ENCODE measurements at regions not wholly inside any gene's neighbourhood (a gene's known extent, or its start where the extent isn't known, plus 50 kb on each side); places are given as distances from the start of the nearest gene placed in this dataset.

DNA sequence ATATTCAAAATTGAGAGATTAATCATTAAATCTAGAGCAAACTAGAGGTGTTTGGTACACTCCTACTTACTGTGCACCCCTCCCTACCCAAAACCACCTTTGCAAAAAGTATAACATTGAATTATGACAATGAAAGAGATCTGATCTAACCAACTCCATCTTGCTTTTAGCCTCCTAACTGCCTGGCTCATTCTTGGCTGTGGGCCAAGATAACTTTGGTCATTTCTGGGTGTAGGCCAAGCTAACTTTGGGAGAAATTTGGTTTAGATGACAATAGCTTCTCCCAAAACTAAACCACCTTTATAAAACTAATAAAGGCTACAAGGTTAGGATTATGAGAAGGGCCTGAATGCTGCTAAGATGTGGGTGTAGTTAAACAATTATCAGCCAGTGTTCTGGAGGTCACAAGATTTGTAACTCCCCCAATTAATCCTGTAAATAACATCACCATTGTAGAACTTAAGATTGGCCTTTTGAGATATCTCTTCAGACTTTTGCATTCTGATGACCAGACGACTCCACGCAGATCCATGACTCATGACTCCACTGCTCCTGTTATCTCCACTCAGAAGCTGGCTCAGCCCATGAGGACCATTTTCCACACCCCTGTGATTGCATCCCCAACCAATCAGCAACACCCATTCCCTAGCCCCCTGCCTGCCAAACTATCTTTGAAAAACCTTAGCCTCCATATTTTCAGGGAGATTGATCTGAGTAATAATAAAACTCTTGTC, 160.2 kb downstream of the FBXO15 start:
- 88 to 90% methylated on average over 2 of the region's 2 CpGs for whole genome bisulfite sequencing, 2 donors (ENCODE audit: low coverage in 1 of 2)
- Histone ChIP-seq H3K27ac (no peak overlapping the region), H3K36me3 (no peaks in the 10 kb centered on the region), H3K27me3 (no peaks in the 10 kb centered on the region), H3K4me3 (no peak overlapping the region), H3K4me1 (no peaks in the 10 kb centered on the region), H3K9me3 (no peaks in the 10 kb centered on the region)
- no peak for ATAC-seq
- TF ChIP-seq, protein P1, sequence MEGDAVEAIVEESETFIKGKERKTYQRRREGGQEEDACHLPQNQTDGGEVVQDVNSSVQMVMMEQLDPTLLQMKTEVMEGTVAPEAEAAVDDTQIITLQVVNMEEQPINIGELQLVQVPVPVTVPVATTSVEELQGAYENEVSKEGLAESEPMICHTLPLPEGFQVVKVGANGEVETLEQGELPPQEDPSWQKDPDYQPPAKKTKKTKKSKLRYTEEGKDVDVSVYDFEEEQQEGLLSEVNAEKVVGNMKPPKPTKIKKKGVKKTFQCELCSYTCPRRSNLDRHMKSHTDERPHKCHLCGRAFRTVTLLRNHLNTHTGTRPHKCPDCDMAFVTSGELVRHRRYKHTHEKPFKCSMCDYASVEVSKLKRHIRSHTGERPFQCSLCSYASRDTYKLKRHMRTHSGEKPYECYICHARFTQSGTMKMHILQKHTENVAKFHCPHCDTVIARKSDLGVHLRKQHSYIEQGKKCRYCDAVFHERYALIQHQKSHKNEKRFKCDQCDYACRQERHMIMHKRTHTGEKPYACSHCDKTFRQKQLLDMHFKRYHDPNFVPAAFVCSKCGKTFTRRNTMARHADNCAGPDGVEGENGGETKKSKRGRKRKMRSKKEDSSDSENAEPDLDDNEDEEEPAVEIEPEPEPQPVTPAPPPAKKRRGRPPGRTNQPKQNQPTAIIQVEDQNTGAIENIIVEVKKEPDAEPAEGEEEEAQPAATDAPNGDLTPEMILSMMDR (IDR thresholded peaks at IDR 0.05) = no peak
- TF ChIP-seq POLR2A (IDR thresholded peaks at IDR 0.05) (no peak), POLR2AphosphoS5 (IDR thresholded peaks at IDR 0.05) (no peak), EP300 (IDR thresholded peaks at IDR 0.05) (no peak)

GRCh38 chr18:73986711-73987110, 160.9 kb downstream of the FBXO15 start:
- Histone ChIP-seq H3K9me3 (no peaks in the 10 kb centered on the region), H3K36me3 (no peaks in the 10 kb centered on the region), H3K4me1 (no peaks in the 10 kb centered on the region), H3K27me3 (no peaks in the 10 kb centered on the region), H3K27ac (no peak overlapping the region), H3K4me3 (no peak overlapping the region)
- no peak for TF ChIP-seq EP300 (IDR thresholded peaks at IDR 0.05)
- TF ChIP-seq POLR2A (IDR thresholded peaks at IDR 0.05) = no peak
- TF ChIP-seq, protein P1 (IDR thresholded peaks at IDR 0.05) = no peak
- TF ChIP-seq POLR2AphosphoS5 (IDR thresholded peaks at IDR 0.05) = no peak
- 45 to 48% methylated on average over 3 of the region's 3 CpGs for WGBS, 2 donors (ENCODE audit: low coverage in 1 of 2)
- ATAC-seq = no peak

DNA sequence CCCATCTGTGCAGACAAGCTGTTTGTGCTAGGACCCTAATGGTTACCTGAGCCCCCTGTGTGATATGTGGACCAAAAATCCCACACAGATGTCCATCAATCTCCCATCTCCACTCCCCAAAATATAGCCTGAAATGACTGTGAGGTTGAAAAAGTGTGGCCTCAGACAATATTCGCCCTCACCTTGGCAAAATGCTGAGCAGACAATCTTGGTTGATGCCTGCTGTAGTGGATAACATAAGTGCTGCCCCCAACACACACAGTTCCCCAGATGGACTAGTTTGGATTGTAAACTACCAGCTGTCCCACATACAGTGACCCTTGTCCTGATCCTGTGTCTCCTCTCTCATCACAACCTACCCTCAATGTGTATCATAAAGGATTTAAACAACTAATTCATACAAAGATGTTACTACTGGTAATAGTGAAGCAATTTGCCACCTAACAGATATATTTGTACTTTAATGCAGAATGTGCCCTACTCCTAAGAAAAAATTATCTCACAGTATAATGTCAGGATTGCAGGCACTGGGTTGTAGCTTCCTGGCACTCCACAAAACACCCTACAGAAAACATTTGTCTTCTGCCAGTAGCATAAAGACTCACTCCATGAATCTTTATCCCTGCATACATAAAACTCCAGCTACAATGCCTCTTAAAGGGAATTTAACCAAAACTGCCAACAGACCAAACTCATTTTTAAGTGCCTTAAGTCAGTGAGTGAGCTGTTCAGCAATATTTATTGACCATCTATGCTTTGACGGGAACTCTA, 161.6 kb downstream of the FBXO15 start:
- TF ChIP-seq POLR2AphosphoS5 (IDR thresholded peaks at IDR 0.05) (no peak), EP300 (IDR thresholded peaks at IDR 0.05) (no peak), POLR2A (IDR thresholded peaks at IDR 0.05) (no peak)
- TF ChIP-seq, protein P1 (IDR thresholded peaks at IDR 0.05) = no peak

GRCh38 chr18:73983970-73984369, 163.7 kb downstream of the FBXO15 start:
- WGBS, 2 donors (ENCODE audit: low coverage in 1 of 2) = 62 to 81% methylated on average over 5 of the region's 6 CpGs
- TF ChIP-seq EP300 (IDR thresholded peaks at IDR 0.05) (no peak), POLR2A (IDR thresholded peaks at IDR 0.05) (no peak), POLR2AphosphoS5 (IDR thresholded peaks at IDR 0.05) (no peak)
- Histone ChIP-seq H3K4me1 (no peaks in the 10 kb centered on the region), H3K36me3 (no peaks in the 10 kb centered on the region), H3K27me3 (no peaks in the 10 kb centered on the region), H3K4me3 (no peak overlapping the region), H3K27ac (no peak overlapping the region), H3K9me3 (no peaks in the 10 kb centered on the region)
- no peak for ATAC-seq

More for the DNA sequence above, 161.6 kb downstream of the FBXO15 start:
- Histone ChIP-seq H3K9me3 (no peaks in the 10 kb centered on the region), H3K4me3 (no peak overlapping the region), H3K36me3 (no peaks in the 10 kb centered on the region), H3K4me1 (no peaks in the 10 kb centered on the region), H3K27ac (no peak overlapping the region), H3K27me3 (no peaks in the 10 kb centered on the region)
- WGBS, 2 donors (ENCODE audit: low coverage in 1 of 2) = 33 to 71% methylated on average over 1 of the region's 2 CpGs
- ATAC-seq = no peak

- H3K4me1 ChIP-seq = no peaks in the 10 kb centered on the region
- no peaks in the 10 kb centered on the region for H3K27me3 ChIP-seq
- H3K4me3 ChIP-seq = no peak overlapping the region
- no peak for TF ChIP-seq POLR2AphosphoS5 (IDR thresholded peaks at IDR 0.05)
- TF ChIP-seq EP300 (IDR thresholded peaks at IDR 0.05) = no peak
- TF ChIP-seq, protein P1 (IDR thresholded peaks at IDR 0.05) = no peak
- no peak for TF ChIP-seq POLR2A (IDR thresholded peaks at IDR 0.05)
- WGBS, 2 donors (ENCODE audit: low coverage in 1 of 2) = 72 to 100% methylated on average over 2 to 3 of the region's 5 CpGs
- no peak for ATAC-seq
- H3K36me3 ChIP-seq = no peaks in the 10 kb centered on the region
- H3K27ac ChIP-seq = no peak overlapping the region
- H3K9me3 ChIP-seq = no peaks in the 10 kb centered on the region
Measured at GRCh38 chr18:73983496-73983895, 164.1 kb downstream of the FBXO15 start.

Measured in gastroesophageal sphincter (tissue), 4 donors.